CD14-positive monocyte (primary cell): ENCODE measurements at regions not wholly inside any gene's neighbourhood (a gene's known extent, or its start where the extent isn't known, plus 50 kb on each side); places are given as distances from the start of the nearest gene placed in this dataset.

Source experiments
- DNase-seq, 3 donors: peaks; one replicate each; pipeline ENCODE4 v3.0.0-alpha.2; 2011 to 2022
- H2AFZ ChIP-seq: 2 replicates; pipeline ENCODE4 v1.6.0; 2012; ENCODE audit warnings: mild to moderate bottlenecking, low read depth, low read length, inconsistent platforms; ENCODE audit not compliant: insufficient read depth, poor library complexity, severe bottlenecking
- H3K27ac ChIP-seq, 2 donors: 1 replicate in 1 of 2; 2 replicates in 1 of 2; pipeline ENCODE4 v1.5.1; 2012 to 2013; ENCODE audit warnings: low read length in 2 of 2, control low read depth in 1 of 2, inconsistent platforms in 1 of 2, low read depth in 1 of 2, mild to moderate bottlenecking in 1 of 2
- H3K27me3 ChIP-seq, 2 donors: one replicate each; pipeline versions ENCODE4 v1.6.0 to v1.6.1; 2011 to 2013; ENCODE audit warnings: low read length in 2 of 2; ENCODE audit not compliant: control insufficient read depth in 2 of 2, insufficient read depth in 2 of 2
- H3K36me3 ChIP-seq, 2 donors: replicated peaks in 1 of 2; 1 replicate in 1 of 2; 2 replicates in 1 of 2; pipeline versions ENCODE4 v1.5.1 to v1.6.1; 2012 to 2013; ENCODE audit warnings: low read length in 2 of 2, control low read depth in 1 of 2, inconsistent platforms in 1 of 2, mild to moderate bottlenecking in 1 of 2; ENCODE audit not compliant: insufficient read depth in 2 of 2, control insufficient read depth in 1 of 2
- H3K4me1 ChIP-seq, 2 donors: 1 replicate in 1 of 2; 2 replicates in 1 of 2; pipeline versions ENCODE4 v1.5.1 to v1.6.1; 2012 to 2013; ENCODE audit warnings: low read length in 2 of 2, control low read depth in 1 of 2, inconsistent platforms in 1 of 2, mild to moderate bottlenecking in 1 of 2, moderate library complexity in 1 of 2; ENCODE audit not compliant: insufficient read depth in 2 of 2, control insufficient read depth in 1 of 2
- H3K4me2 ChIP-seq: replicated peaks from 2 replicates; pipeline ENCODE3; 2012; ENCODE audit warnings: low read length, moderate library complexity, mild to moderate bottlenecking; ENCODE audit not compliant: poor library complexity, severe bottlenecking; ENCODE audit errors: extremely low read depth
- H3K4me3 ChIP-seq, 3 experiments: fragments of 200-600 bp in 1 of 3; sonication (generic) in 1 of 3; replicated peaks in 1 of 3; 1 replicate in 2 of 3; 2 replicates in 1 of 3; pipeline ENCODE4 v1.5.1; 2011 to 2013; ENCODE audit warnings: low read length in 3 of 3, mild to moderate bottlenecking in 3 of 3, control low read depth in 2 of 3, low read depth in 2 of 3, inconsistent platforms in 1 of 3, moderate library complexity in 1 of 3
- H3K79me2 ChIP-seq: 2 replicates; pipeline ENCODE4 v1.6.0; 2012; ENCODE audit warnings: mild to moderate bottlenecking, control low read depth, inconsistent platforms, low read length, moderate library complexity; ENCODE audit not compliant: insufficient read depth
- H3K9ac ChIP-seq: 2 replicates; pipeline ENCODE4 v1.6.0; 2017; ENCODE audit warnings: low read length, mild to moderate bottlenecking; ENCODE audit not compliant: insufficient read depth, poor library complexity, severe bottlenecking
- H3K9me3 ChIP-seq, 2 donors: replicated peaks in 1 of 2; 1 replicate in 1 of 2; 2 replicates in 1 of 2; pipeline versions ENCODE4 v1.5.1 to v1.6.1; 2012 to 2013; ENCODE audit warnings: low read length in 2 of 2, control low read depth in 1 of 2; ENCODE audit not compliant: control insufficient read depth in 1 of 2, insufficient read depth in 1 of 2
- H4K20me1 ChIP-seq: 2 replicates; pipeline ENCODE4 v1.6.0; 2012; ENCODE audit warnings: mild to moderate bottlenecking, low read length, control low read depth, moderate library complexity; ENCODE audit not compliant: insufficient read depth
- H3K27ac Mint-ChIP-seq, 7 donors: one replicate each; pipeline ENCODE4 v1.8.0; 2020; ENCODE audit warnings: mild to moderate bottlenecking in 7 of 7, mixed read lengths in 7 of 7, moderate library complexity in 6 of 7, inconsistent platforms in 2 of 7
- H3K27me3 Mint-ChIP-seq, 3 donors: one replicate each; pipeline ENCODE4 v1.8.0; 2021 to 2022; ENCODE audit warnings: low read depth in 3 of 3, mild to moderate bottlenecking in 3 of 3, mixed read lengths in 3 of 3, moderate library complexity in 3 of 3, inconsistent platforms in 1 of 3
- H3K36me3 Mint-ChIP-seq, 2 donors: one replicate each; pipeline ENCODE4 v1.8.0; 2020; ENCODE audit warnings: mixed read lengths in 2 of 2, inconsistent platforms in 1 of 2, mild to moderate bottlenecking in 1 of 2
- H3K4me1 Mint-ChIP-seq: one replicate; pipeline ENCODE4 v1.8.0; 2020; ENCODE audit warnings: mild to moderate bottlenecking, mixed read lengths
- H3K4me3 Mint-ChIP-seq, 2 donors: one replicate each; pipeline ENCODE4 v1.8.0; 2020; ENCODE audit warnings: mild to moderate bottlenecking in 2 of 2, mixed read lengths in 2 of 2, moderate library complexity in 1 of 2
- H3K9me3 Mint-ChIP-seq, 7 donors: one replicate each; pipeline ENCODE4 v1.8.0; 2020 to 2022; ENCODE audit warnings: mixed read lengths in 7 of 7, mild to moderate bottlenecking in 6 of 7, moderate library complexity in 6 of 7, inconsistent platforms in 2 of 7
- WGBS: methylation state at CpG from one replicate; pipeline ENCODE4 v1.1.5; 2013; ENCODE audit warnings: missing lambda C conversion rate; ENCODE audit not compliant: insufficient coverage; 5-methylcytosine and 5-hydroxymethylcytosine counted together
- intact Hi-C, 2 donors: fragments of 100-400 bp; cut with micrococcal nuclease; formaldehyde crosslinking; loops; one replicate each; pipeline versions ENCODE4 v1.15.0 to v1.15.1; 2023
- TF ChIP-seq, protein P1 (sequence below): fragments of 200-600 bp; IDR thresholded peaks from one replicate; pipeline ENCODE4 v1.8.0; 2022; ENCODE audit warnings: antibody characterized with exemption, mild to moderate bottlenecking

DNA sequence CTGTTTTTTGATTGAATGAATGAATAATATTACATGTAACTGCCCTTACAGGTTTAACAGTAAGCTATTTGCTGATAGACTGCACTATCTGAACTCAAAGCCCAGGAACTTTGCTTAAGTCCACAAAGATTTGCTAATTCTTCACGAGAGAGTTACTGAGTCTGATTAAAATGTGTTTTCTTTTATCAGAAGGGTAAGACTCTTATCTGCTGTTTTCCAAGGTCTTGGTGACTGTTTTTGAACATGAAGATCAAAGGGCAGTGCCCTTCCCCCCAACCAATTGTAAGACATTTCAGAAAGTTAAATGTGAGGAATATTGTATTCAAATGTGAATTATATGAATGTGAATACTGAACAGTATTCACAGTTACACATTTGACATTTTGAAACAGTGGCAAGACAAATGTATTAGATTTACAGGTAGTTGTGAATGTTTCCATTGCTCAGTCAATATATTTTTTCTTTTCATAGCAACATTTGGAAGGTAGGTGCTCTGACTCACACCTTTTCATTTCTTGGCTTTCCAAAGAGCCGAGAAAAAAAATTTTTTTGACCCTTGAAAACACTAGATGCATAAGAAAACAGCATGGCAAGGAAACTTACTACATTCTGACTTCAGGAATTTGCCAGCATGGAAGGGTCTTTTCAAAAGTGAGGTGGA is 62.7 kb downstream of the DKK1 start:
- TF ChIP-seq, protein P1, sequence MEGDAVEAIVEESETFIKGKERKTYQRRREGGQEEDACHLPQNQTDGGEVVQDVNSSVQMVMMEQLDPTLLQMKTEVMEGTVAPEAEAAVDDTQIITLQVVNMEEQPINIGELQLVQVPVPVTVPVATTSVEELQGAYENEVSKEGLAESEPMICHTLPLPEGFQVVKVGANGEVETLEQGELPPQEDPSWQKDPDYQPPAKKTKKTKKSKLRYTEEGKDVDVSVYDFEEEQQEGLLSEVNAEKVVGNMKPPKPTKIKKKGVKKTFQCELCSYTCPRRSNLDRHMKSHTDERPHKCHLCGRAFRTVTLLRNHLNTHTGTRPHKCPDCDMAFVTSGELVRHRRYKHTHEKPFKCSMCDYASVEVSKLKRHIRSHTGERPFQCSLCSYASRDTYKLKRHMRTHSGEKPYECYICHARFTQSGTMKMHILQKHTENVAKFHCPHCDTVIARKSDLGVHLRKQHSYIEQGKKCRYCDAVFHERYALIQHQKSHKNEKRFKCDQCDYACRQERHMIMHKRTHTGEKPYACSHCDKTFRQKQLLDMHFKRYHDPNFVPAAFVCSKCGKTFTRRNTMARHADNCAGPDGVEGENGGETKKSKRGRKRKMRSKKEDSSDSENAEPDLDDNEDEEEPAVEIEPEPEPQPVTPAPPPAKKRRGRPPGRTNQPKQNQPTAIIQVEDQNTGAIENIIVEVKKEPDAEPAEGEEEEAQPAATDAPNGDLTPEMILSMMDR: no peak
- Histone ChIP-seq H3K4me3 (no peak overlapping the region), H3K27ac (no peak overlapping the region), H3K27me3 (no peaks in the 10 kb centered on the region), H3K9ac (no peak overlapping the region), H2AFZ (no peak overlapping the region), H3K9me3 (peaks cover 0 to 12% of the 10 kb centered on the region in 2 donors), H4K20me1 (no peaks in the 10 kb centered on the region), H3K4me1 (no peaks in the 10 kb centered on the region), H3K79me2 (no peaks in the 10 kb centered on the region), H3K4me2 (no peak overlapping the region), H3K36me3 (no peaks in the 10 kb centered on the region)
- H3K9me3 Mint-ChIP-seq: peaks cover 4 to 9% (median 7%) of the 10 kb centered on the region in 7 donors
- no peaks in the 10 kb centered on the region for H3K4me1 Mint-ChIP-seq
- no peak overlapping the region for H3K27ac Mint-ChIP-seq
- intact Hi-C loops: no loop called here
- 43% methylated on average over 1 of the region's 2 CpGs for WGBS
- H3K27me3 Mint-ChIP-seq: peaks cover 0 to 5% (median 2%) of the 10 kb centered on the region in 3 donors
- no peak overlapping the region for H3K4me3 Mint-ChIP-seq
- DNase-seq: no peak
- no peaks in the 10 kb centered on the region for H3K36me3 Mint-ChIP-seq

DNA sequence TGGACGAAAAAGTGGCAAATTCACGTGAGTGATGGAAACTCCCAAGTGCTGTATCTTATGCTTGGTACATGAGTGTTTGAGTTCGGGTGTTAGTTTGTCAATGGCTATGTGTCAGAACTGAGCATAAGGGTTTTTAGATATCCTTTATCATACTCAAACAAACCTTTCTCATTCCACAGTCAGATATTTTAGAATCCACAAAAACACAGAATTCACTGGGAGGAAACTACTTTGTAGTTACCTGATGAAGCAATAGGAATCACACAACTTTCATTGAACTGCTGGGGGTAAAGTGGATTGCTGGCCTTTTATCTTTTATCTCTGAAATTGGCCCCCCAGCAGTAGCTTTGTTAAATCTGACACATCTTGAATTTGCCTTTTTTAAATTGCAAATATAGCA is 64.0 kb downstream of the DKK1 start:
- Histone ChIP-seq H3K27me3 (no peaks in the 10 kb centered on the region), H3K27ac (no peak overlapping the region), H3K4me3 (no peak overlapping the region), H3K79me2 (no peaks in the 10 kb centered on the region), H4K20me1 (no peaks in the 10 kb centered on the region), H3K9me3 (peaks cover 0 to 12% of the 10 kb centered on the region in 2 donors), H2AFZ (no peak overlapping the region), H3K4me1 (no peaks in the 10 kb centered on the region), H3K9ac (no peak overlapping the region), H3K36me3 (no peaks in the 10 kb centered on the region), H3K4me2 (no peak overlapping the region)
- DNase-seq: no peak
- TF ChIP-seq, protein P1: no peak
- no peaks in the 10 kb centered on the region for H3K36me3 Mint-ChIP-seq
- H3K27me3 Mint-ChIP-seq: peaks cover 0 to 4% (median 2%) of the 10 kb centered on the region in 3 donors
- H3K27ac Mint-ChIP-seq: no peak overlapping the region
- intact Hi-C loops: no loop called here
- 100% methylated on average over 1 of the region's 3 CpGs for WGBS
- peaks cover 3 to 8% (median 7%) of the 10 kb centered on the region in 7 donors for H3K9me3 Mint-ChIP-seq
- no peaks in the 10 kb centered on the region for H3K4me1 Mint-ChIP-seq
- no peak overlapping the region for H3K4me3 Mint-ChIP-seq
